NT2/D1 (cell line): ENCODE measurements at regions not wholly inside any gene's neighbourhood (a gene's known extent, or its start where the extent isn't known, plus 50 kb on each side); places are given as distances from the start of the nearest gene placed in this dataset.

ENCODE experiments used
- SUZ12 ChIP-seq: IDR thresholded peaks from 2 replicates; pipeline ENCODE4 v1.6.1; 2011; ENCODE audit not compliant: insufficient read length, insufficient read depth; ENCODE audit errors: extremely low read depth
- YY1 ChIP-seq: IDR thresholded peaks from 2 replicates; pipeline ENCODE4 v1.6.1; 2011; ENCODE audit not compliant: insufficient read length, insufficient read depth
- ZNF274 ChIP-seq: IDR thresholded peaks from 2 replicates; pipeline ENCODE4 v1.6.1; 2011; ENCODE audit warnings: mild to moderate bottlenecking, low read depth, low read length

DNA sequence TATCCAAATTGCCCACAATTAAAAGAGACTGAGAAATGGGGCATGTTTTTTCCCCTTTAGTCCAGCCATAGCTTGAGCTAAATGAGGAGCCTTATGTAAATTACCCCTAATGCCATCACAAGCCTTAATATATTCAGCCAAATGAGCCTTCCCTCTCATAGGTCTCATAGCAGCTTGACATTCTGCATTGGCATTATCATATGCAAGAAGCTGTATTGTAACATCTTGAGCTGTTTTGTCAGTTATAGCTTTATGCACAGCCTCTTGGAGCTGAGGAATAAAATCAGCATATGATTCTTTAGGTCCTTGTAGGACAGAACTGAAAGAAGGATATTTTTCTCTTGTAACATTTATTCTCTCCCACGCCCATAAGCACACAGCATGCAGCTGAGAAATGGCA, 153.2 kb downstream of the ZNF486 start:
- no peak for TF ChIP-seq YY1
- no peak for TF ChIP-seq ZNF274
- no peak for TF ChIP-seq SUZ12
